Globus pallidus (tissue), 1 donor: ENCODE measurements at regions not wholly inside any gene's neighbourhood (a gene's known extent, or its start where the extent isn't known, plus 50 kb on each side); places are given as distances from the start of the nearest gene placed in this dataset.
A peak's percentile ranks its signal among the peaks of the same experiment; 100 is the strongest.

ENCODE experiments used
- DNase-seq: peaks from one replicate; pipeline ENCODE4 v3.0.0-alpha.2; 2015; ENCODE audit warnings: low spot score

GRCh38 chr4:20403846-20404245 lies 152.1 kb downstream of the SLIT2 start:
- DNase-seq: no peak

- no peak for DNase-seq
Measured at GRCh38 chr4:20408611-20409010, 156.9 kb downstream of the SLIT2 start.

DNA sequence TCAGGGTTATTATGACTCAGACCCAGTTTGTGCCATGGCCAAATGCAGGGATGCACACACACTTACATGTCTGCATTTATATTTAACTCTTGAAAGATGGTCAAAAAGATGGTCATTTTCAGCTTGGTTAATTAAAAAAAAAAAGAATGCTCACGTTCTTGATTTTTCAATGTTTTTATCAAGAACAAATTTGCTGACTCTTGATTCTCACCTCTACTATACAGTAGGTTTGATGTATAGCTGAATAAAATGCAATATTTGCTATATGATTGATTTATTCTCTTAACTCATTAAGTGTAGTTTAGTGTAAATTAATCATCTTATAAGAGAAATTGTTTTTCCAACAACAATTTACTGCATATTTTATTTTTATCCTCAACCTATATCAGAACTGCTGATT lies 160.4 kb downstream of the SLIT2 start:
- no peak for DNase-seq

- no peak for DNase-seq
Measured at GRCh38 chr4:20416800-20417199, 165.1 kb downstream of the SLIT2 start.

DNA sequence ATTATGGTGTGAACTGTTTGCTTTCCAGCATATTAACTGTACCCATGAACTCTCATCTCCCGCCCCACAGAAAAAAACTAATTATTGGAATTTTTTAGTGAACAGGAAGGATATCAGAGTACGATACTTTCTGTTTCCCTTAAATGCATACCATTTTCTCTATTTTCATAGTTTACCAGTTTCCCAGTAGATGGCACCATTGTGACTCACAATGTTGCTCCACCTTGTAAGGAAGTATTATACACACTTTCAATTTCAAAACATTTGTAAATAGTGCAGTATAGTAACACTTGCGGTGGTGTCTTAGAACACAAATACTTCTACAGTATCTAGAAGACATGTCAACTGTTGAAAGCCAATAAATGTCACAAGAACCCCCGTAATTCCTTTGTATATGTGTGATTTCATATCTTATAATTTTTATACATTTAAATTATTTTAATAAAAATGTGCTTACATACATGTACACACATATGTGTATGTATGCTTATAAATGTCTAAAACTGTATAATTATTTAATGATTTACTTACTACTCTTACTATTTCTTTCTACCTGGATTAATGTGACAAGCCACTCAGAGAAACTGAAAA lies 167.3 kb downstream of the SLIT2 start:
- peak; percentile 76 for DNase-seq

- no peak for DNase-seq
Measured at GRCh38 chr4:20420916-20421602, 169.4 kb downstream of the SLIT2 start.

DNA sequence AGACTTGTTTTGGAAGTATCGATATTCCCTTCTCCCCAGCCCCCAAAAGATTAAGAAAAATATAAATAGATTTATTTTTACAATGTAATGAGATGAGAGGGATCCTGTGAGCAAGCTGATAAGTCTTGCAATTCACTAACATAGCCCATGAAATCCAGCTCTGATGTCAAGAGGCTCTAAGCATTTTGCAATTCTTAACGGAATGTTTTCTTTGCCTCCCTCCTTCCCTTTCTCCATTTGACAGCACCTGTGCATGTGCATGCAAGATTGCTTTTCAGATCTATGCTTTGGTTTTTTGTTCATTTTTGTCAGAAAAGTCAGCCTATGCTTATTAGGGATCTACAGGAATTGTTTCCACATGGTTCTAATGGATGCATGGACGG lies 169.9 kb downstream of the SLIT2 start:
- no peak for DNase-seq

GRCh38 chr4:20422398-20422797 lies 170.7 kb downstream of the SLIT2 start:
- peak; percentile 47 for DNase-seq

DNA sequence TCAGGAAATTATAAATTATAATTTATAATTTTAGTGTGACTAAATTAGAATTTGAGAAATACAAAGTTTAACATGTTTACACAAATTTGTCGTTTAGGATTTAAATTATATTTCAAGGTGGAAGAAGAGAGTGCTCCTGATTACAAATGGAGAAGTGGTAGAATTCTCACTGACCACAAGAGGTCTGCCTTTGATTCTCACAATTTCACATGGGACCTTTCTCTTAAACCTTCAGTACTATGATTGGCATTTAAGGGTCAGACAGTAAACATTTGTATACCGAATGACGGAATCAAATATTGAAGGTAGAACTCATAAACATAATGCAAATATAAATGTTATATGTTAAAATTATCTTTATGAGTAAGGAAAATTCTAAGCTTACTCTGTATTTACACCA lies 171.7 kb downstream of the SLIT2 start:
- no peak for DNase-seq

- no peak for DNase-seq
Measured at GRCh38 chr4:20426028-20426427, 174.3 kb downstream of the SLIT2 start.

- peak; percentile 69 for DNase-seq
Measured at GRCh38 chr4:20428436-20429160, 176.9 kb downstream of the SLIT2 start.

DNA sequence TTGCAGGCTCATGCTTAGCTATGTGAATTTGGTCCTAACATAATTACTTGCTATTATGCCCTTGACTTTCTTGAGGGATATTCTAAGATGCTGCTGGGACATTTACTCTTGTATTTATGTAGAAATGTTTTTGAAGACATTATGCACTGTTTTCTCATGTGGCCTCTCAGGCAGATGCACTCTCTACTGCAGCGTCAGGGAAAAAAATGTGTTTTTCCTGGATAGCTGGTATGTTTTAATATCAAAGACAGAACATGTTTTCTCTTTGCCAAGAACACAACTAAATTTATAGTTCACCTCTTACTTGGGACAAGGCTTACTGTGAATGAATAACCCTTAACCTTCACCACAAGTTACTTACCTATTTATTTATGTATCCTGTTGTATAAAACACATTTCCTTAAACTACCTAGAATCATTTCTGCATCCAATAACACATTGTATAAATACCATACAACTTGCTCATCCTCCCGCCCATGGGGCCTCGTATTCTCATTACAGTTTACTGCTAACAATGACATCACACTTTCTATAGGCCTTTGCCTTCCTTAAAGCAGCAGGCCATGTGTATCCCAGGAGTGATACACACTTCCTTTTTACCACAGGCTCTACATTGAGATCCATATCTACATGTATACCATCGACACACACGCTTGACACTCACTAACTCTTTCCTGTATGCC lies 178.7 kb downstream of the SLIT2 start:
- DNase-seq: no peak

- no peak for DNase-seq
Measured at GRCh38 chr4:20431543-20431951, 179.8 kb downstream of the SLIT2 start.

GRCh38 chr4:20432088-20432487 lies 180.4 kb downstream of the SLIT2 start:
- DNase-seq: no peak

DNA sequence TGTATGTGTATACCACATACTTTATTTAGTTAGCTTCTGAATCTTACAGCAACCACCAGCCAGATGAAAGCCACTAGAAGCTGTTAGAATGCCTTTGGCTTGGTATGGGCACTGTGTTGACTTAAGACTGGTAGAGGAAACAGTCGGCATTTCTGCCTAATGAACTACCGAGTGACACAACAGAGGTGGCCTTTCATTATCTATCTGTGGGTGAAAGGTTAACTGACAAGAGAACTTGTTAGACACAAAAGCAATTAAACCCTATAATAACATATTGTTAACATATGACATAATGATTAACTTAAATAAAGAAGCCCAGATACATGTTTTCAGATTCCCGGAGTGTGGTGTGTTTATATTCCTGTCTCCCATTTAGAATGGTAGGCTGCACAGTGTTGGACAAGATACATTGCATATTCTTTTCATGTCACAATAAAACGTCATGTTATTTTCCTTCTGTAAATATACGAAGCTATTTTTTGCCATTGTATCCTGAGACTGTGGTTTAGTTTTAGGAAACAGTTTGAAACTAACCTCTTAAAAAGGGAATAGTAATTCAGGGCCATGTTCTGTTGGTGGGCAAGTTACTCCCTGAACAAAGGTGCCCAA lies 181.5 kb downstream of the SLIT2 start:
- DNase-seq: no peak

GRCh38 chr4:20440170-20440569 lies 188.5 kb downstream of the SLIT2 start:
- DNase-seq: no peak

DNA sequence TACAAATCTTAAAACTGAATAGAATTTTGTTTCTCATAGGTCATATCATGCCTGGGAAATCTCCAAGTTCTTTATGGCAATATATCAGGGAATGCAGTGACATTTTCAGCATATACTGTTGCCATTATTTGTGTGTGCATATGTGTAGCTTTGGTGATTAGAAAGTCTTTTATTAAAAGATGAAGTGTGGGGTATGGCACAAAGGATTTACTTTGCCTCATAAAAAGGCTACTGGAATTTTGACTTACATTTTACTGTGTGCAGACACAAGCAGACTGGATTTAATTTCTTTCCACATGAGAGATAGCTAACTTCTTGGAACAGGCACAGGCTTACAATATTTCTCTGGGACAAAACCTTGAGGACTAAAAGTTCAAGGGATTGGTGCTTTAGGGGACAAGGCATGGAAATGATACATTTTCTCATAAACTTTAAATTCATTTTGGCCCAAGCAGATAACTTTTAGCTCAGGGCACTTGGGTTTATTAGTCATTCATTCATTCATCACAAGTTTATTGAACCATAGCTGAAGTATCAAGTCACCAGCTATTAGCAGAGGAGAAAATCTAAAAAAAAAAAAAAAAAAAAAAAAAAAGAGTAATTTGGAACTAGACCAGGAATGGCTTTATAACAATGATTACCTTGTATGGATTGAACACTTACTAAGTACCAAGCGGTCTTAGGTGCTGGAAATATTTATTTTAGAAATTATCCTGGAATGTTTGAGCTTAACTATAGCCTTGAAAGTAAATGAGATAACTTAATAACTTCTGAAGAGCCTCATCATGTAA lies 191.5 kb downstream of the SLIT2 start:
- DNase-seq: no peak

GRCh38 chr4:20444599-20445337 lies 193.1 kb downstream of the SLIT2 start:
- no peak for DNase-seq

DNA sequence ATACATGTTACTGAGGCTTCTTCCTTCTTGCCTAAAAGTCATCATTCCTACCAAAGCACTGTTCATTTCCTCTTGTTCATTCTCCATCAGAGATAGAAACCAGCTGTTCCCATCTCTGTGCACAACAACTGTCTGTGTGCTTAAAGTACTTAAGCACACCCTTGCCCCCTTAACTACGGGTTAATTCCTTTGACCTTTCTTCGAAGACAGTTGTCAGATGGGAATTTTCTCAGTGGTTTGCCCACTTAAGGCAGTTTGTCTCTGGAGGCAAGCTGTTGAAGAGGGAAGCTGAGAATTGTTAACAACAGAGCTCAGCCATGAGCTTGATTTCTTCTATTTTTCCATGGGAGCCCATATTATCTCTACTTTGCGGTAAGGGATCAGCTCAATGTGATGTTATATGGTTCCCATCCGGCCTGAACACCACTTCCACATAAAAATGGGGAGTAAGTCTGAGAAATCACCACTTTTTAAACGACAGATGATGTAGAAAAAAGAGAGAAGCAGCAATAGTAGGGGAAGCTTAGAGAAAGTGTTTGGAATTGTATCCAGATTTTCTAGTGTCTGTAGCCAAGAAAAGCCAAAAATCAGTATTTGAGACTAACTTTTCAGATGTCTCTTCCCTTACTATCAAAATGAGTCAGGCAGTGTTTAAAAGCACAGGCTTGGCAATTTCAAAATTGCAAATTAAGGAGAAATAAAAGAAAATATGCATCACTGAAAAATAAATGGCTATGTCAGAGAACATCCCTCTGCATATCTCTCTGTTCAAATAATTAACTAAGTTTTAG lies 194.4 kb downstream of the SLIT2 start:
- no peak for DNase-seq

DNA sequence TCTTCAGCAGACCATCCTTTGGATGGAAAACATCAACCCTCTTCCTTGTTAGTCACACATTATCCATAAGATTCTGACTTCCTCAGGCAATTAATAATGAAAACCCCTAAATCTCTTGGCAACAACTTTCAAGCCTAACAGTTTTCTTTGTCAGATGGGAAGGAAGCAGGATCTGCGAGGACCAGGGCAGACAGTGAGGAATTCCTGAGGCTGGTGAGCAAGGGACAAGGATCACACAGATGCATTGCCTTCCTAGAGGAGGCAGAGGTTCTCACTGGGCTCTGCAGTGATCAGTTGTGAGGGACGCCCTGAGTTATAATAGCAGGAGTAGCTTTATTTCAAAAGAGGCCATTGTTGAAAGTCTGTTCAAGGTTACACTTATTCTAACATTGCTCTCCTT lies 195.4 kb downstream of the SLIT2 start:
- DNase-seq: no peak
